Neural cell (in vitro differentiated cells): ENCODE measurements at regions not wholly inside any gene's neighbourhood (a gene's known extent, or its start where the extent isn't known, plus 50 kb on each side); places are given as distances from the start of the nearest gene placed in this dataset.

ENCODE experiments used
- H2AFZ ChIP-seq: fragments of 200-600, 300-800 bp; sonication (generic), shearing (Covaris generic); 2 replicates; pipeline ENCODE4 v1.6.0; 2014; ENCODE audit warnings: low read depth, mild to moderate bottlenecking, antibody characterized with exemption, low read length, moderate library complexity
- H3F3A ChIP-seq: fragments of 200-600 bp; shearing (Covaris generic); 2 replicates; pipeline ENCODE4 v1.6.1; 2016; ENCODE audit warnings: mild to moderate bottlenecking, moderate library complexity, mixed read lengths, antibody characterized with exemption, low read length; ENCODE audit not compliant: insufficient read depth, poor library complexity, severe bottlenecking
- H3K27ac ChIP-seq: fragments of 200-600, 300-800 bp; sonication (generic), shearing (Covaris generic); 2 replicates; pipeline ENCODE4 v1.5.1; 2014; ENCODE audit warnings: mild to moderate bottlenecking, low read length, moderate library complexity
- H3K27me3 ChIP-seq: fragments of 300-800, 200-600 bp; sonication (generic), shearing (Covaris generic); 2 replicates; pipeline ENCODE4 v1.6.0; 2014; ENCODE audit warnings: mild to moderate bottlenecking, low read depth, low read length, moderate library complexity; ENCODE audit not compliant: insufficient read depth
- H3K36me3 ChIP-seq: fragments of 300-800, 200-600 bp; sonication (generic), shearing (Covaris generic); 2 replicates; pipeline ENCODE4 v1.5.1; 2014; ENCODE audit warnings: mild to moderate bottlenecking, antibody characterized with exemption, low read length, moderate library complexity; ENCODE audit not compliant: insufficient read depth
- H3K4me2 ChIP-seq: fragments of 300-800, 200-600 bp; sonication (generic), shearing (Covaris generic); 2 replicates; pipeline ENCODE4 v1.6.0; 2014; ENCODE audit warnings: mild to moderate bottlenecking, low read length
- H3K4me3 ChIP-seq: fragments of 300-800, 200-600 bp; sonication (generic), shearing (Covaris generic); 2 replicates; pipeline ENCODE4 v1.5.1; 2014; ENCODE audit warnings: mild to moderate bottlenecking, low read length, moderate library complexity
- H3K79me2 ChIP-seq: fragments of 200-600 bp; shearing (Covaris generic); replicated peaks from 2 replicates; pipeline ENCODE4 v1.6.0; 2014; ENCODE audit warnings: mild to moderate bottlenecking, low read length, moderate library complexity; ENCODE audit not compliant: insufficient read depth
- H3K9ac ChIP-seq: fragments of 300-800, 200-600 bp; sonication (generic), shearing (Covaris generic); 2 replicates; pipeline ENCODE4 v1.6.1; 2016; ENCODE audit warnings: mild to moderate bottlenecking, low read length, mixed read lengths
- H3K9me2 ChIP-seq: fragments of 200-600 bp; shearing (Covaris generic); 2 replicates; pipeline ENCODE4 v1.6.1; 2016; ENCODE audit warnings: mild to moderate bottlenecking, low read length, mixed read lengths; ENCODE audit not compliant: insufficient read depth
- H3K9me3 ChIP-seq: fragments of 200-600, 300-800 bp; sonication (generic), shearing (Covaris generic); 2 replicates; pipeline ENCODE4 v1.6.1; 2016; ENCODE audit warnings: mild to moderate bottlenecking, mixed run types, low read length, moderate library complexity, mixed read lengths
- H4K20me1 ChIP-seq: fragments of 200-600 bp; shearing (Covaris generic); 2 replicates; pipeline ENCODE4 v1.6.1; 2016; ENCODE audit warnings: mild to moderate bottlenecking, mixed run types; ENCODE audit not compliant: insufficient read depth
- EP300 ChIP-seq: fragments of 450-650 bp; conservative IDR thresholded peaks from 2 replicates; pipeline ENCODE4 v1.6.1; 2014; ENCODE audit warnings: antibody characterized with exemption, mild to moderate bottlenecking, moderate library complexity; ENCODE audit not compliant: poor library complexity, severe bottlenecking
- EZH2 ChIP-seq: fragments of 200-600, 300-800 bp; shearing (Covaris generic), sonication (generic); IDR thresholded peaks from 2 replicates; pipeline ENCODE4 v1.6.1; 2014; ENCODE audit warnings: antibody characterized with exemption, low read length, borderline replicate concordance, mild to moderate bottlenecking; ENCODE audit not compliant: insufficient read depth, poor library complexity, severe bottlenecking
- MXI1 ChIP-seq: fragments of 450-650 bp; conservative IDR thresholded peaks from 2 replicates; pipeline ENCODE4 v1.6.1; 2014; ENCODE audit warnings: antibody characterized with exemption, mild to moderate bottlenecking; ENCODE audit not compliant: poor library complexity, severe bottlenecking
- POLR2AphosphoS5 ChIP-seq: IDR thresholded peaks from 2 replicates; pipeline ENCODE4 v1.6.1; 2012
- RAD21 ChIP-seq: fragments of 450-650 bp; conservative IDR thresholded peaks from 2 replicates; pipeline ENCODE4 v1.6.1; 2014; ENCODE audit warnings: antibody characterized with exemption, mild to moderate bottlenecking, moderate library complexity
- SMC3 ChIP-seq: fragments of 450-650 bp; conservative IDR thresholded peaks from 2 replicates; pipeline ENCODE4 v1.6.1; 2014; ENCODE audit warnings: antibody characterized with exemption, mild to moderate bottlenecking, moderate library complexity; ENCODE audit not compliant: poor library complexity
- TAF1 ChIP-seq: IDR thresholded peaks from 2 replicates; pipeline ENCODE4 v1.6.1; 2012; ENCODE audit warnings: low read depth
- TF ChIP-seq, protein P1 (sequence below): fragments of 450-650 bp; IDR thresholded peaks from 2 replicates; pipeline ENCODE4 v1.5.1; 2014; ENCODE audit warnings: antibody characterized with exemption, mild to moderate bottlenecking, moderate library complexity; ENCODE audit not compliant: poor library complexity, severe bottlenecking
- TF ChIP-seq, protein P2 (sequence below): IDR thresholded peaks from 2 replicates; pipeline ENCODE4 v1.6.1; 2012; ENCODE audit warnings: borderline replicate concordance

DNA sequence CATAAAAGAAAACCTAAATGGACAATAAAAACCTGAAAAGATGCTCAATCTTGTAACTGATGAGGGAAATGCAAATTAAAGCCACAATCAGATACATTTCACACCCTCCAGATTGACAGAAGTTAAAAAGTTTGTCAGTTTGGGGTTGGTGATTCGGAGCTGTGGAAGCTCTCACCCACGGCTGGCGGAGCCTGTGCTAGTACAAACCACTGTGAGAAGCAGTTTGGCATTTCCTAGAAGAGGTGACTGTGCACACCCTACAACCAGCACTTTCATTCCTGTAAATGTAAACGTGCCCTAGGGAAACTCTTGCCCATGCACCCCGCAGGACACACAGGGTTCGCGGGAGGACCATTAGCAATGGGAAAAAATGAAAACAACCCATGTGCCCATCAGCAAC is 114.1 kb downstream of the BMS1 start:
- H3K9me3 ChIP-seq: no peaks in the 10 kb centered on the region
- H2AFZ ChIP-seq: no peak overlapping the region
- H3K27ac ChIP-seq: no peak overlapping the region
- no peak overlapping the region for H3K4me3 ChIP-seq
- no peaks in the 10 kb centered on the region for H3F3A ChIP-seq
- no peaks in the 10 kb centered on the region for H4K20me1 ChIP-seq
- no peak overlapping the region for H3K4me2 ChIP-seq
- H3K36me3 ChIP-seq: no peaks in the 10 kb centered on the region
- no peak for TF ChIP-seq POLR2AphosphoS5
- TF ChIP-seq, protein P1, sequence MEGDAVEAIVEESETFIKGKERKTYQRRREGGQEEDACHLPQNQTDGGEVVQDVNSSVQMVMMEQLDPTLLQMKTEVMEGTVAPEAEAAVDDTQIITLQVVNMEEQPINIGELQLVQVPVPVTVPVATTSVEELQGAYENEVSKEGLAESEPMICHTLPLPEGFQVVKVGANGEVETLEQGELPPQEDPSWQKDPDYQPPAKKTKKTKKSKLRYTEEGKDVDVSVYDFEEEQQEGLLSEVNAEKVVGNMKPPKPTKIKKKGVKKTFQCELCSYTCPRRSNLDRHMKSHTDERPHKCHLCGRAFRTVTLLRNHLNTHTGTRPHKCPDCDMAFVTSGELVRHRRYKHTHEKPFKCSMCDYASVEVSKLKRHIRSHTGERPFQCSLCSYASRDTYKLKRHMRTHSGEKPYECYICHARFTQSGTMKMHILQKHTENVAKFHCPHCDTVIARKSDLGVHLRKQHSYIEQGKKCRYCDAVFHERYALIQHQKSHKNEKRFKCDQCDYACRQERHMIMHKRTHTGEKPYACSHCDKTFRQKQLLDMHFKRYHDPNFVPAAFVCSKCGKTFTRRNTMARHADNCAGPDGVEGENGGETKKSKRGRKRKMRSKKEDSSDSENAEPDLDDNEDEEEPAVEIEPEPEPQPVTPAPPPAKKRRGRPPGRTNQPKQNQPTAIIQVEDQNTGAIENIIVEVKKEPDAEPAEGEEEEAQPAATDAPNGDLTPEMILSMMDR: no peak
- no peak for TF ChIP-seq SMC3
- TF ChIP-seq, protein P2, sequence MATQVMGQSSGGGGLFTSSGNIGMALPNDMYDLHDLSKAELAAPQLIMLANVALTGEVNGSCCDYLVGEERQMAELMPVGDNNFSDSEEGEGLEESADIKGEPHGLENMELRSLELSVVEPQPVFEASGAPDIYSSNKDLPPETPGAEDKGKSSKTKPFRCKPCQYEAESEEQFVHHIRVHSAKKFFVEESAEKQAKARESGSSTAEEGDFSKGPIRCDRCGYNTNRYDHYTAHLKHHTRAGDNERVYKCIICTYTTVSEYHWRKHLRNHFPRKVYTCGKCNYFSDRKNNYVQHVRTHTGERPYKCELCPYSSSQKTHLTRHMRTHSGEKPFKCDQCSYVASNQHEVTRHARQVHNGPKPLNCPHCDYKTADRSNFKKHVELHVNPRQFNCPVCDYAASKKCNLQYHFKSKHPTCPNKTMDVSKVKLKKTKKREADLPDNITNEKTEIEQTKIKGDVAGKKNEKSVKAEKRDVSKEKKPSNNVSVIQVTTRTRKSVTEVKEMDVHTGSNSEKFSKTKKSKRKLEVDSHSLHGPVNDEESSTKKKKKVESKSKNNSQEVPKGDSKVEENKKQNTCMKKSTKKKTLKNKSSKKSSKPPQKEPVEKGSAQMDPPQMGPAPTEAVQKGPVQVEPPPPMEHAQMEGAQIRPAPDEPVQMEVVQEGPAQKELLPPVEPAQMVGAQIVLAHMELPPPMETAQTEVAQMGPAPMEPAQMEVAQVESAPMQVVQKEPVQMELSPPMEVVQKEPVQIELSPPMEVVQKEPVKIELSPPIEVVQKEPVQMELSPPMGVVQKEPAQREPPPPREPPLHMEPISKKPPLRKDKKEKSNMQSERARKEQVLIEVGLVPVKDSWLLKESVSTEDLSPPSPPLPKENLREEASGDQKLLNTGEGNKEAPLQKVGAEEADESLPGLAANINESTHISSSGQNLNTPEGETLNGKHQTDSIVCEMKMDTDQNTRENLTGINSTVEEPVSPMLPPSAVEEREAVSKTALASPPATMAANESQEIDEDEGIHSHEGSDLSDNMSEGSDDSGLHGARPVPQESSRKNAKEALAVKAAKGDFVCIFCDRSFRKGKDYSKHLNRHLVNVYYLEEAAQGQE: no peak
- no peak for TF ChIP-seq EP300
- no peak for TF ChIP-seq TAF1
- no peak for TF ChIP-seq RAD21
- no peak for TF ChIP-seq MXI1
- TF ChIP-seq EZH2: no peak
- no peaks in the 10 kb centered on the region for H3K79me2 ChIP-seq
- H3K27me3 ChIP-seq: no peaks in the 10 kb centered on the region
- no peaks in the 10 kb centered on the region for H3K9me2 ChIP-seq
- H3K9ac ChIP-seq: no peak overlapping the region

DNA sequence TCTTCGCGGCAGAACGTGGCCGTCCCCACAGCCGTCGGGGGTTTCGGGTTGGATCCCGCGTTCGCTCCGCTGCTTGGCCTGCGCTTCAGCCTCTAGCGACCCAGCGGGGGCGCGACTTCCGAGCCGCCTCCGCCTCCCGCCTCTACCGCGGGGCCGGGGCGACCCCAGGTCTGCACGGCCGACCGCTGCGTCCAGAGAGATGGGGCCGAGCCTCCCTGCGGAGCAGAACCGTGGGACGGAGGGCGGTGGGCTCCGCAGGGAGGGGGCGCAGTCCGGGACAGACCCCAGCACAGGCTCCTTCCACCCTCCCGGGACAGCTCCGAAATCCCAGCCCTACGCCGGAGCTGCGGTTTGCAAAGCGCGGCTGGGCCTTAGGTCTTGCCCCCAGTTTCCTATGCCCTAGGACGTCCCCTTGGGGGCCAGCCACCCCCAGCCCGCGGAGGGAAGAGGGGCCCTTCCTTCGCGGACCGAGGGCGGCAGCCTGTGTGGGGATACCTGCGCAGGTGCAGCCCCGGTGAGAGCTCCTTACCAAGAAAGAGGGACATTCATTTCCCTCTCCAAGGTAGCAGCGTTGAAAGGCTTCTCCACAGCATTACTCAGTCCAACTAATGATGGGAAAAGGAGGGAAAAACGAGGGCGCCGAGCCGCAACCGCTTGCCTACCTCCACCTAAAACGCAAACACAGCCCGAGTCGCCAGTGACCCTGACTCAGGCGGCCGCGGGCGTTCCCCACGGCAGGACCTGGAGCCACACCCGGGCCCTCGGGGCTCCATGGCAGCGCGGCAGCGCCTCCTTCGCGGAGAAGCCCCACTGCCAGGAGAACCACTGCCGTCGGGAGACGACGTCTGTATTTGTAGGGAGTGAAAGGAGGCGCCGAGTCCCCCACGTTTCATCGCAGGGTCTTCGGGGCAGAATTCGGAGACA is 115.7 kb downstream of the BMS1 start:
- no peak overlapping the region for H2AFZ ChIP-seq

More for the DNA sequence above, 115.7 kb downstream of the BMS1 start:
- no peak for TF ChIP-seq RAD21
- TF ChIP-seq EP300: no peak
- TF ChIP-seq, protein P1: no peak
- TF ChIP-seq, protein P2: no peak
- no peak for TF ChIP-seq POLR2AphosphoS5
- no peak for TF ChIP-seq EZH2
- TF ChIP-seq MXI1: no peak
- TF ChIP-seq SMC3: no peak
- no peak for TF ChIP-seq TAF1
- Histone ChIP-seq H3K27ac (no peak overlapping the region), H3K9me2 (no peaks in the 10 kb centered on the region), H3K4me3 (no peak overlapping the region), H3K9ac (no peak overlapping the region), H3K36me3 (no peaks in the 10 kb centered on the region), H3F3A (no peaks in the 10 kb centered on the region), H3K4me2 (no peak overlapping the region), H3K9me3 (no peaks in the 10 kb centered on the region), H3K27me3 (no peaks in the 10 kb centered on the region), H3K79me2 (no peaks in the 10 kb centered on the region), H4K20me1 (no peaks in the 10 kb centered on the region)
